ENCODE measurements at regions not wholly inside any gene's neighbourhood (a gene's known extent, or its start where the extent isn't known, plus 50 kb on each side); places are given as distances from the start of the nearest gene placed in this dataset.

DNA sequence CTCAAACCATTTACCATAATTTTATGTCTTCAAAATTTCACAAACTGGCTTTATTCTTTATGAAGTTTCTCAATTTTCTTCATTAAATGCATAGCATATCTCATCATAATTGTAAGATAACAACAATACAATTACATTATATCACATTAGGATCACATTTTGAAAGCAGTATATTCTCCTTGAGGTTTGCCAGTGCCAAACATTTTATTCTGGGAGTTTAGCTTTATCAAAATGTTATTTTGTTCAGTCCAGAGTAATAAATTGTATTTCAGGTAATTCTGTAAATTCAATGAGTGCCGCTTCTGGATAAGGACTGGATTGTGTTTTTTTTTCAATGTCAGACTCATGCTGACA, 234.6 kb upstream of the MIR17HG start:
- TF ChIP-seq POLR2AphosphoS5 (IDR thresholded peaks at IDR 0.05) = no peak
- no peak for TF ChIP-seq CTCF (IDR thresholded peaks at IDR 0.05)
- TF ChIP-seq POLR2A (IDR thresholded peaks at IDR 0.05) = no peak

All from prostate gland (tissue), 2 donors.